Activated CD8-positive, alpha-beta memory T cell treated with anti-CD3 and anti-CD28 coated beads for 24 hours (primary cell): ENCODE measurements at regions not wholly inside any gene's neighbourhood (a gene's known extent, or its start where the extent isn't known, plus 50 kb on each side); places are given as distances from the start of the nearest gene placed in this dataset.
"Not testable (repeated sequence)": the region's sequence is repeated elsewhere in the genome, so short reads cannot be mapped to it uniquely, and the experiment has no call there.

Experiments used
- DNase-seq: peaks from one replicate; pipeline ENCODE4 v3.0.0-alpha.2; 2020

- no peak for DNase-seq
Measured at GRCh38 chr4:53863736-53864365, 200.6 kb downstream of the CHIC2 start.

- no peak for DNase-seq
Measured at GRCh38 chr4:53863158-53863557, 201.2 kb downstream of the CHIC2 start.

GRCh38 chr4:53861856-53862610 is 202.4 kb downstream of the CHIC2 start:
- DNase-seq: no peak

GRCh38 chr4:53859305-53859704 is 205.1 kb downstream of the CHIC2 start:
- no peak for DNase-seq

- no peak for DNase-seq
Measured at GRCh38 chr4:53858744-53859143, 205.7 kb downstream of the CHIC2 start.

GRCh38 chr4:53855581-53856250 is 208.7 kb downstream of the CHIC2 start:
- no peak for DNase-seq

- no peak for DNase-seq
Measured at GRCh38 chr4:53854991-53855568, 209.3 kb downstream of the CHIC2 start.

- no peak for DNase-seq
Measured at GRCh38 chr4:53852343-53852742, 212.1 kb downstream of the CHIC2 start.

GRCh38 chr4:53847965-53848364 is 216.4 kb downstream of the CHIC2 start:
- DNase-seq: no peak

GRCh38 chr4:53844551-53844950 is 219.9 kb downstream of the CHIC2 start:
- no peak for DNase-seq

GRCh38 chr4:53844133-53844532 is 220.3 kb downstream of the CHIC2 start:
- DNase-seq: no peak

- no peak for DNase-seq
Measured at GRCh38 chr4:53841711-53842110, 222.7 kb downstream of the CHIC2 start.

GRCh38 chr4:53840643-53841042 is 223.8 kb downstream of the CHIC2 start:
- no peak for DNase-seq

- not testable (repeated sequence) for DNase-seq
Measured at GRCh38 chr4:53833302-53834003, 231.0 kb downstream of the CHIC2 start.

- DNase-seq: no peak
Measured at GRCh38 chr4:53832549-53832948, 231.9 kb downstream of the CHIC2 start.

- no peak for DNase-seq
Measured at GRCh38 chr4:53830511-53830910, 233.9 kb downstream of the CHIC2 start.

GRCh38 chr4:53821179-53821851 is 230.0 kb upstream of the LNX1 start:
- no peak for DNase-seq

GRCh38 chr4:53818104-53818503 is 226.8 kb upstream of the LNX1 start:
- no peak for DNase-seq

GRCh38 chr4:53816561-53816960 is 225.3 kb upstream of the LNX1 start:
- no peak for DNase-seq

GRCh38 chr4:53815281-53815680 is 224.0 kb upstream of the LNX1 start:
- no peak for DNase-seq

GRCh38 chr4:53813998-53814397 is 222.7 kb upstream of the LNX1 start:
- no peak for DNase-seq

GRCh38 chr4:53810643-53811042 is 219.4 kb upstream of the LNX1 start:
- DNase-seq: no peak

- DNase-seq: no peak
Measured at GRCh38 chr4:53809816-53810215, 218.5 kb upstream of the LNX1 start.
